DOHH2 (cell line): ENCODE measurements at regions not wholly inside any gene's neighbourhood (a gene's known extent, or its start where the extent isn't known, plus 50 kb on each side); places are given as distances from the start of the nearest gene placed in this dataset.

Experiments
- H3F3A ChIP-seq: fragments of 200-600 bp; sonication (generic), shearing (Covaris generic); 2 replicates; pipeline ENCODE4 v1.6.0; 2016; ENCODE audit warnings: antibody characterized with exemption, mild to moderate bottlenecking; ENCODE audit not compliant: control insufficient read depth, insufficient read depth
- H3K27ac ChIP-seq: fragments of 200-600 bp; sonication (generic); 2 replicates; pipeline ENCODE4 v1.5.1; 2014; ENCODE audit warnings: low read depth, mild to moderate bottlenecking, low read length, moderate library complexity
- H3K27me3 ChIP-seq: fragments of 200-600 bp; sonication (generic); 2 replicates; pipeline ENCODE4 v1.6.1; 2014; ENCODE audit warnings: mild to moderate bottlenecking, low read length, mixed read lengths; ENCODE audit not compliant: control insufficient read depth
- H3K36me3 ChIP-seq: fragments of 200-600 bp; sonication (generic); 2 replicates; pipeline ENCODE4 v1.6.1; 2014; ENCODE audit warnings: mild to moderate bottlenecking, low read length, moderate library complexity, mixed read lengths; ENCODE audit not compliant: control insufficient read depth
- H3K4me1 ChIP-seq: fragments of 200-600 bp; sonication (generic); 2 replicates; pipeline ENCODE4 v1.6.1; 2014; ENCODE audit warnings: mild to moderate bottlenecking, low read length, mixed read lengths; ENCODE audit not compliant: control insufficient read depth
- H3K4me2 ChIP-seq: fragments of 200-600 bp; sonication (generic); 2 replicates; pipeline ENCODE4 v1.6.0; 2014; ENCODE audit warnings: mild to moderate bottlenecking, low read length, moderate library complexity
- H3K4me3 ChIP-seq: fragments of 200-600 bp; sonication (generic); 2 replicates; pipeline ENCODE4 v1.5.1; 2014; ENCODE audit warnings: mild to moderate bottlenecking, low read length, mixed read lengths
- H3K79me2 ChIP-seq: fragments of 200-600 bp; sonication (generic); 2 replicates; pipeline ENCODE4 v1.6.1; 2014; ENCODE audit warnings: mild to moderate bottlenecking, low read length, mixed read lengths; ENCODE audit not compliant: control insufficient read depth
- H3K9me2 ChIP-seq: fragments of 200-600 bp; sonication (generic); replicated peaks from 2 replicates; pipeline ENCODE4 v1.6.1; 2014; ENCODE audit warnings: mild to moderate bottlenecking, low read length, mixed read lengths; ENCODE audit not compliant: control insufficient read depth
- H3K9me3 ChIP-seq: fragments of 200-600 bp; sonication (generic); 2 replicates; pipeline ENCODE4 v1.6.1; 2014; ENCODE audit warnings: antibody characterized with exemption, low read length, mixed read lengths; ENCODE audit not compliant: control insufficient read depth, insufficient read depth
- H4K20me1 ChIP-seq: fragments of 200-600 bp; sonication (generic); 2 replicates; pipeline ENCODE4 v1.6.0; 2014; ENCODE audit warnings: low read depth, mild to moderate bottlenecking, antibody characterized with exemption, low read length, moderate library complexity; ENCODE audit not compliant: control insufficient read depth, insufficient read depth
- EZH2phosphoT487 ChIP-seq: fragments of 200-600 bp; sonication (generic); IDR thresholded peaks from 2 replicates; pipeline ENCODE4 v1.6.1; 2017; ENCODE audit warnings: borderline replicate concordance, mild to moderate bottlenecking, antibody characterized with exemption, low read length, moderate library complexity, mixed read lengths
- TF ChIP-seq, protein P1 (sequence below): fragments of 200-600 bp; sonication (generic); IDR thresholded peaks from one replicate; pipeline ENCODE4 v1.5.1; 2014; ENCODE audit warnings: antibody characterized with exemption, mild to moderate bottlenecking, low read depth, low read length; ENCODE audit not compliant: poor library complexity, severe bottlenecking

DNA sequence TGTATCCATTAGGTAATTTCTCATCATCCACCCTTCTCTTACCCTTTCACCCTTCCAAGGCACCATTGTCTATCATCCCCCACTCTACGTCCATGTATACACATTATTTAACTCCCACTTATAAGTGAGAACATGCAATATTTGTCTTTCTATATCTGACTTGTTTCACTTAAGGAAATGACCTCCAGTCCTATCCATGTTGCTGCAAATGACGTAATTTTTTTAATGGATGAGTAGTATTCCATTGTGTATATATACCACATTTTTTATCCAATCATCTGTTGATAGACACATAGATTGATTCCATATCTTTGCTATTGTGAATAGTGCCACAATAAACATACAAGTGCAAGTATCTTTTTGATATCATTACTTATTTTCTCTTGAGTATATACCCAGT lies 322.9 kb upstream of the CXADR start:
- Histone ChIP-seq H3K4me2 (no peak overlapping the region), H3K4me3 (no peak overlapping the region), H4K20me1 (no peaks in the 10 kb centered on the region), H3K36me3 (no peaks in the 10 kb centered on the region), H3K27me3 (no peaks in the 10 kb centered on the region), H3F3A (no peaks in the 10 kb centered on the region), H3K79me2 (no peaks in the 10 kb centered on the region), H3K4me1 (no peaks in the 10 kb centered on the region), H3K27ac (no peak overlapping the region), H3K9me3 (peaks cover 18% of the 10 kb centered on the region; the same call in 1 of the 2 replicates), H3K9me2 (no peaks in the 10 kb centered on the region)
- TF ChIP-seq, protein P1, sequence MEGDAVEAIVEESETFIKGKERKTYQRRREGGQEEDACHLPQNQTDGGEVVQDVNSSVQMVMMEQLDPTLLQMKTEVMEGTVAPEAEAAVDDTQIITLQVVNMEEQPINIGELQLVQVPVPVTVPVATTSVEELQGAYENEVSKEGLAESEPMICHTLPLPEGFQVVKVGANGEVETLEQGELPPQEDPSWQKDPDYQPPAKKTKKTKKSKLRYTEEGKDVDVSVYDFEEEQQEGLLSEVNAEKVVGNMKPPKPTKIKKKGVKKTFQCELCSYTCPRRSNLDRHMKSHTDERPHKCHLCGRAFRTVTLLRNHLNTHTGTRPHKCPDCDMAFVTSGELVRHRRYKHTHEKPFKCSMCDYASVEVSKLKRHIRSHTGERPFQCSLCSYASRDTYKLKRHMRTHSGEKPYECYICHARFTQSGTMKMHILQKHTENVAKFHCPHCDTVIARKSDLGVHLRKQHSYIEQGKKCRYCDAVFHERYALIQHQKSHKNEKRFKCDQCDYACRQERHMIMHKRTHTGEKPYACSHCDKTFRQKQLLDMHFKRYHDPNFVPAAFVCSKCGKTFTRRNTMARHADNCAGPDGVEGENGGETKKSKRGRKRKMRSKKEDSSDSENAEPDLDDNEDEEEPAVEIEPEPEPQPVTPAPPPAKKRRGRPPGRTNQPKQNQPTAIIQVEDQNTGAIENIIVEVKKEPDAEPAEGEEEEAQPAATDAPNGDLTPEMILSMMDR, result no peak
- no peak for TF ChIP-seq EZH2phosphoT487

DNA sequence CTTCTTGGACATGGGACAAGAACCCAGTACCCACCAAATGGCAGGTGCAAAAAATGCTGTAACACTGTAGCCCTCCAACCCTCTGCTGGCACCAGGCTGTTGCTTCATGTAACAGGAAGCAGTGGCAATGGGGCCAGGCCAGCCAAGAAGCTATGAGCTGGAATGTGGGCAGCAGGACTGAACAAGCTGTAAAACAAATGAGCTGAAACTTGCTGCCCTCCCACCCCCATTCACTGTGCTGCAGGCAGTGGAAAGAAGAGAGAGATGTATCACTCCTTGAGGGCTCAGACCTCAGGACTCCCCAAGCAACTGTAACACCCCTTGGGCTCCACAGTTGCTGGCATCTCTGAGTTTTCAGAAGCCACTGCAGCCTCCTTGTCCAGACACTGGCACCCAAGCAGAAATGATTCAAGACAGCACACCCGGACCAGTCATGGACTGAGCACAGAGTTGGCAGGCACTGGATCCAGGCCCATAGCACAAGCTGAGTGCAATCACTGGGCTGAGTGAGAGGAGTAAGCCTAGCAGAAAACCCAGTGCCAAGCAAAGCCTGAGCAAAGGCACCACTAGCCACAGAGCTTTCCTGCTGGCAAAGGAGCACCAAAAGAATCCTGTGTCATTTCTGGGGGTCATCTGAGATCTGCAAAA lies 321.4 kb upstream of the CXADR start:
- Histone ChIP-seq H4K20me1 (no peaks in the 10 kb centered on the region), H3K9me2 (no peaks in the 10 kb centered on the region), H3K4me2 (no peak overlapping the region), H3K36me3 (no peaks in the 10 kb centered on the region), H3F3A (no peaks in the 10 kb centered on the region), H3K79me2 (no peaks in the 10 kb centered on the region), H3K9me3 (peaks cover 15% of the 10 kb centered on the region; the same call in 1 of the 2 replicates), H3K27ac (no peak overlapping the region), H3K4me3 (no peak overlapping the region), H3K4me1 (no peaks in the 10 kb centered on the region), H3K27me3 (no peaks in the 10 kb centered on the region)
- no peak for TF ChIP-seq EZH2phosphoT487
- TF ChIP-seq, protein P1, result no peak

DNA sequence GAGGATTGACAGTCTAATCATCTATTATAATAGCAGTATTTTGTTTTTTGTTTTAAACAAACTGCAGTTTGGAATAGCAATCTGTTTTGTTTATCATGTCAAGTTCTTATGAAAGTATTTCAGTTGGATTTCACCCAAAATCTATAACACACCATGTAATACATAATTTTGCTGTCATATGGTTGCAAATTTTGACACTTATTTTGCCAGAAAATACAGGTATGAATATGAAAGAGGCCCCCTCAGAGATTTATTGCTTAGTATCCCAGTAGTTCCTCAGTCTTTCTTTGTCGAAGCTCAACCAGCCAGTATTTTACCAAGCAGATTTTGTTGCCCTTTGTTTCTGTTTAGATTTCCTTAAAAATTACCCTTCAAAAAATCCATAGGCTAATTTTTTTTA lies 317.5 kb upstream of the CXADR start:
- no peaks in the 10 kb centered on the region for H3F3A ChIP-seq
- peaks cover 15% of the 10 kb centered on the region; the same call in 1 of the 2 replicates for H3K9me3 ChIP-seq

More for the DNA sequence above, 317.5 kb upstream of the CXADR start:
- Histone ChIP-seq H3K9me2 (no peaks in the 10 kb centered on the region), H3K27me3 (no peaks in the 10 kb centered on the region), H3K4me1 (no peaks in the 10 kb centered on the region), H3K4me2 (no peak overlapping the region), H3K27ac (no peak overlapping the region), H3K36me3 (no peaks in the 10 kb centered on the region), H3K79me2 (no peaks in the 10 kb centered on the region), H3K4me3 (no peak overlapping the region), H4K20me1 (no peaks in the 10 kb centered on the region)
- TF ChIP-seq EZH2phosphoT487, result no peak
- TF ChIP-seq, protein P1, result no peak
